OCI-LY1 (cell line): ENCODE measurements at regions not wholly inside any gene's neighbourhood (a gene's known extent, or its start where the extent isn't known, plus 50 kb on each side); places are given as distances from the start of the nearest gene placed in this dataset.

ENCODE experiments used
- EZH2 ChIP-seq: fragments of 200-600 bp; sonication (generic), shearing (Covaris generic); IDR thresholded peaks from 2 replicates; pipeline ENCODE4 v1.8.0; 2017; ENCODE audit warnings: borderline replicate concordance, mixed run types, mild to moderate bottlenecking, antibody characterized with exemption, low read length, moderate library complexity, mixed read lengths
- TF ChIP-seq, protein P1 (sequence below): fragments of 200-600 bp; sonication (generic), shearing (Covaris generic); IDR thresholded peaks from 2 replicates; pipeline ENCODE4 v1.5.1; 2017; ENCODE audit warnings: mild to moderate bottlenecking, antibody characterized with exemption, low read length, moderate library complexity, mixed read lengths

DNA sequence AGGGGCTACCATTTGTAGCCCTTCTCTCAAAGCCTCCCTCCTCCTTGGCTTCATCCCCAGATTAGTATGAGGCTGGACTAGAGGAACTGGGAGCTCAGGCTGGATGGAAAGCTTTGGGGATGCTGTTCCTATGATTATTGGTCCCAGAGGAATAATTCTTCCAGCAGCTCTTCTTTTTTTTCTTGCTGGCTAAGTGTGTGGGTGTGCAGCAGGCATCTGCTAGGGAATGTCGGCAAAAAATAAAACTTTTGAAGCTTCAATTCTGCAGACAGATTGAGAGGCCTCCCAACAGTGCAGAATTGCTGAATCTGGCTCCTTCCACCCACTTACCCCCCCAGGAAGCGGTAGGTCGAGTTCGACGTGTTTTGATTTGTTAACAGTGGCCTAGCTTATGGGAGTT, 138.5 kb upstream of the ANKRD28 start:
- TF ChIP-seq EZH2, result no peak
- TF ChIP-seq, protein P1, sequence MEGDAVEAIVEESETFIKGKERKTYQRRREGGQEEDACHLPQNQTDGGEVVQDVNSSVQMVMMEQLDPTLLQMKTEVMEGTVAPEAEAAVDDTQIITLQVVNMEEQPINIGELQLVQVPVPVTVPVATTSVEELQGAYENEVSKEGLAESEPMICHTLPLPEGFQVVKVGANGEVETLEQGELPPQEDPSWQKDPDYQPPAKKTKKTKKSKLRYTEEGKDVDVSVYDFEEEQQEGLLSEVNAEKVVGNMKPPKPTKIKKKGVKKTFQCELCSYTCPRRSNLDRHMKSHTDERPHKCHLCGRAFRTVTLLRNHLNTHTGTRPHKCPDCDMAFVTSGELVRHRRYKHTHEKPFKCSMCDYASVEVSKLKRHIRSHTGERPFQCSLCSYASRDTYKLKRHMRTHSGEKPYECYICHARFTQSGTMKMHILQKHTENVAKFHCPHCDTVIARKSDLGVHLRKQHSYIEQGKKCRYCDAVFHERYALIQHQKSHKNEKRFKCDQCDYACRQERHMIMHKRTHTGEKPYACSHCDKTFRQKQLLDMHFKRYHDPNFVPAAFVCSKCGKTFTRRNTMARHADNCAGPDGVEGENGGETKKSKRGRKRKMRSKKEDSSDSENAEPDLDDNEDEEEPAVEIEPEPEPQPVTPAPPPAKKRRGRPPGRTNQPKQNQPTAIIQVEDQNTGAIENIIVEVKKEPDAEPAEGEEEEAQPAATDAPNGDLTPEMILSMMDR, result no peak
